Colonic mucosa (tissue), 4 donors: ENCODE measurements at regions not wholly inside any gene's neighbourhood (a gene's known extent, or its start where the extent isn't known, plus 50 kb on each side); places are given as distances from the start of the nearest gene placed in this dataset.

Experiments
- DNase-seq: peaks from one replicate; pipeline ENCODE4 v3.0.0-alpha.2; 2020
- H3K27ac ChIP-seq: fragments of 200-600 bp; one replicate; pipeline ENCODE4 v1.8.0; 2021
- H3K27me3 ChIP-seq: fragments of 200-600 bp; one replicate; pipeline ENCODE4 v1.8.0; 2021
- H3K36me3 ChIP-seq: fragments of 200-600 bp; one replicate; pipeline ENCODE4 v1.8.0; 2021
- H3K4me1 ChIP-seq: fragments of 200-600 bp; one replicate; pipeline ENCODE4 v1.8.0; 2021; ENCODE audit warnings: mild to moderate bottlenecking
- H3K4me3 ChIP-seq: fragments of 200-600 bp; one replicate; pipeline ENCODE4 v1.8.0; 2021
- H3K9ac ChIP-seq, 2 donors: one replicate each; pipeline ENCODE4 v1.7.0; 2013; ENCODE audit warnings: control low read depth in 2 of 2, low read depth in 2 of 2, low read length in 2 of 2
- H3K9me3 ChIP-seq: fragments of 200-600 bp; one replicate; pipeline ENCODE4 v1.8.0; 2021
- CTCF ChIP-seq: fragments of 200-600 bp; IDR thresholded peaks from one replicate; pipeline ENCODE4 v1.8.0; 2022; ENCODE audit warnings: antibody characterized with exemption, mild to moderate bottlenecking
- intact Hi-C: fragments of 100-400 bp; cut with DNase I; formaldehyde crosslinking; loops from one replicate; pipeline ENCODE4 v1.14.1; 2022
- donor health status: healthy.
- donor health status: DM: no; HTN: no; CAD: no.
- donor health status: DM: no; HTN: no; CAD: no.

DNA sequence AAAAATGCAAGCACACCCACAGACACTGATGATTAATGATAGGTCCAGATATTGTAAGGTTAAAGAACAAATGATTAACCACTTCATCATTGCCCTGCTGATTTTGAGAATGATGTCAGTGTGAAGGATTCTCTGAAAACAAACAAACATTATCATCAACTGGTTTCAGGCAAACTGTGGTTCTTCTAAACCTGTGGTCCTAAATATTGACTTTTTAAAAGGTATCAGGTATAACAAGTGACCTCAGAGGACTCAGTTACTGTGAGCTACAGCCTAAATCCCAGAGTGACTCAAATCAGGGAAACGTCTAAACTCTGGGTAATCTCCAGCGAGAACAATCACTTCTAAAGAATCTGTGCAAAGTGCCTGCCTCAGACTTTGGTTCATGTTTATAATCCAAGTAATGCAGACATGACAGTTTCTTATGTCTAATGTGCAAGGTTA lies 172.3 kb upstream of the CDH6 start:
- TF ChIP-seq CTCF = no peak
- intact Hi-C loops = no loop called here
- no peak overlapping the region for H3K4me3 ChIP-seq
- no peaks in the 10 kb centered on the region for H3K36me3 ChIP-seq
- H3K9ac ChIP-seq = no peak overlapping the region
- no peaks in the 10 kb centered on the region for H3K4me1 ChIP-seq
- no peak overlapping the region for H3K27ac ChIP-seq
- DNase-seq = no peak
- no peaks in the 10 kb centered on the region for H3K9me3 ChIP-seq
- H3K27me3 ChIP-seq = no peaks in the 10 kb centered on the region

DNA sequence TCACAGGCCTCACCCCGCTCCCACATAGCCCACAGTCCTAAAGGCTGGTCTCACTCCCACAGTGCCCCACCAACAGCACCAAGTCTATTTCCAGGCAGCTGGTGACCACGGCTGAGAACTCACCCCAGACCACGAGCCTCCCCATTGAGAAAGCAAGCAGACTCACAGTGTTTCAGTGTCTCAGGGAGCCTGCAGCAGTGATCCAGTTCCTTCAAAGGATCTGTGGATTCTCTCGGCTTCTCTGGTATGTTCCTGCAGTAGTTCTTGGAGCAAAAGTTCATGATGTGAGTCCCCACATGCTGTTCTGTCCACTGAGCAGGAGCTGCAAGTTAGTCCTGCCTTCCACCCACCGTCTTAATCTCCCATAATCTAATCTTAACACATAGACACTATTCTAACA lies 185.3 kb upstream of the CDH6 start:
- no peak overlapping the region for H3K4me3 ChIP-seq
- no peaks in the 10 kb centered on the region for H3K27me3 ChIP-seq
- H3K36me3 ChIP-seq = no peaks in the 10 kb centered on the region
- H3K9ac ChIP-seq = no peak overlapping the region
- TF ChIP-seq CTCF = no peak
- no peaks in the 10 kb centered on the region for H3K4me1 ChIP-seq
- H3K9me3 ChIP-seq = no peaks in the 10 kb centered on the region
- H3K27ac ChIP-seq = no peak overlapping the region
- intact Hi-C loops = no loop called here
- no peak for DNase-seq

GRCh38 chr5:31007672-31008071 lies 185.8 kb upstream of the CDH6 start:
- H3K27me3 ChIP-seq = no peaks in the 10 kb centered on the region
- no peak overlapping the region for H3K9ac ChIP-seq
- no peaks in the 10 kb centered on the region for H3K9me3 ChIP-seq
- no peak for DNase-seq
- H3K4me3 ChIP-seq = no peak overlapping the region
- H3K27ac ChIP-seq = no peak overlapping the region
- no peaks in the 10 kb centered on the region for H3K36me3 ChIP-seq
- no peak for TF ChIP-seq CTCF
- intact Hi-C loops = no loop called here
- H3K4me1 ChIP-seq = no peaks in the 10 kb centered on the region

GRCh38 chr5:31000287-31000686 lies 193.2 kb upstream of the CDH6 start:
- H3K9me3 ChIP-seq = no peaks in the 10 kb centered on the region
- intact Hi-C loops = no loop called here
- no peak for TF ChIP-seq CTCF
- no peaks in the 10 kb centered on the region for H3K4me1 ChIP-seq
- no peak overlapping the region for H3K9ac ChIP-seq
- H3K4me3 ChIP-seq = no peak overlapping the region
- no peak for DNase-seq
- no peak overlapping the region for H3K27ac ChIP-seq
- no peaks in the 10 kb centered on the region for H3K36me3 ChIP-seq
- H3K27me3 ChIP-seq = no peaks in the 10 kb centered on the region

DNA sequence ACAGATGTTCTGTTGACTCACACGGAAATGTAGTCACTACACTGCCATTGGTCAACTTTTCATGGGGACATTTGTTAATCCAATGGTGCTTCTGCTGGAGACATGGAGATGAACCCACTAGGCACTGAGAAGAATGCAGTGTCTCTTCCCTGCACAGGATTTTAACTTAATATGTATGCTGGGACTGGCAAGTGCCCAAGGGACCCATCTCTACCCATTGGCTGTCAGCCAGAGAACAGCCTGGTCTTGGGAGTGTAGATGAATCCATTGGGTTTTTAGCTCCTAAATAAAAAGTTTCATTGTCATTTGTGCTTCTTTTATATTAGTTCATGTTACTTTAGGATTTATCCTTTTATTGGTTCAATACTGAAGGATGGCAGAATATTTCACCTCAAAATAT lies 195.8 kb upstream of the CDH6 start:
- no peaks in the 10 kb centered on the region for H3K27me3 ChIP-seq
- H3K9ac ChIP-seq = no peak overlapping the region
- DNase-seq = no peak
- intact Hi-C loops = no loop called here
- H3K4me1 ChIP-seq = no peaks in the 10 kb centered on the region
- H3K36me3 ChIP-seq = no peaks in the 10 kb centered on the region
- H3K9me3 ChIP-seq = no peaks in the 10 kb centered on the region
- no peak for TF ChIP-seq CTCF
- no peak overlapping the region for H3K27ac ChIP-seq
- H3K4me3 ChIP-seq = no peak overlapping the region

DNA sequence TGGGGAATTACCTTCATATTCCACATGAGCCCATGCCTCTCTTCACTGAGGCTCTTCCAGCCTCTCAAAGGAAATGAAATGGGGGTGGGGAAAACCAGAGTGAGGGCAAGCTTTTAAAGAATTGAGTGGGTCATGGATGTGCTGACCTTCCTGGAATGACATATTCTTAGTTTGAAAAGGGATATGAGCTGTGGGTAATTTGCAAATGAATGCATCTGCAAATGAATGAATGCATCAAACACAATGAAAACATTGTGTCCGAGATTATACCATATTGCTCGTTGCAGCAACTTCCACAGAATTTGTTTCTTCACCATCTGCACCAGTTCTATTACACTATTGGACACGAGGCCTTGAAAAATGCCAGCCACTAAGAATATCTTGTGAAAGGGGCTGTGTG lies 198.6 kb upstream of the CDH6 start:
- no peaks in the 10 kb centered on the region for H3K9me3 ChIP-seq
- TF ChIP-seq CTCF = no peak
- no peaks in the 10 kb centered on the region for H3K4me1 ChIP-seq
- H3K36me3 ChIP-seq = no peaks in the 10 kb centered on the region
- no peak overlapping the region for H3K9ac ChIP-seq
- no peak overlapping the region for H3K4me3 ChIP-seq
- no peak overlapping the region for H3K27ac ChIP-seq
- no peaks in the 10 kb centered on the region for H3K27me3 ChIP-seq
- intact Hi-C loops = no loop called here
- no peak for DNase-seq
